HCT116 (cell line): ENCODE measurements at regions not wholly inside any gene's neighbourhood (a gene's known extent, or its start where the extent isn't known, plus 50 kb on each side); places are given as distances from the start of the nearest gene placed in this dataset.

Experiments used
- ATAC-seq: fragments of 200-7000 bp; cut with Tn5 transposase; 2 replicates; pipeline ENCODE4 v1.9.1; 2020; ENCODE audit warnings: mild to moderate bottlenecking, moderate library complexity
- BruUV-seq: library from RNA; stranded (reverse); fragments of 400-500 nt; replicated peaks from 2 replicates; lab custom pipeline; 2021; lab: Mats Ljungman, UMichigan
- CTCF ChIA-PET: fragments of 300-600 bp; sonication (Branson Sonifier 250); formaldehyde crosslinking; loops from one replicate; lab custom pipeline; 2021; ENCODE audit warnings: antibody characterized with exemption; lab: Charles Lee
- POLR2A ChIA-PET: fragments of 300-600, 350-600 bp; sonication (Branson Sonifier 250); formaldehyde crosslinking; loops from one replicate; lab custom pipeline; 2021; ENCODE audit warnings: antibody characterized with exemption; lab: Charles Lee
- RAD21 ChIA-PET, 2 experiments: fragments of 300-600 bp; sonication (Branson Sonifier 250); formaldehyde crosslinking; loops; one replicate each; lab custom pipeline; 2023; ENCODE audit warnings: low total read pairs in 2 of 2; ENCODE audit not compliant: uncharacterized antibody in 2 of 2, unreplicated experiment in 2 of 2, low non-redundant PET in 1 of 2; lab: Charles Lee
- DNase-seq: peaks from one replicate; pipeline ENCODE4 v3.0.0-alpha.2; 2010; ENCODE audit warnings: low read depth, low spot score
- H2AFZ ChIP-seq: fragments of 200-600 bp; shearing (Covaris generic), sonication (generic); 2 replicates; pipeline ENCODE4 v1.6.1; 2017; ENCODE audit warnings: low read depth, mixed run types, mixed read lengths, antibody characterized with exemption, low read length; ENCODE audit not compliant: poor library complexity, severe bottlenecking
- H3K27ac ChIP-seq: 2 replicates; pipeline ENCODE4 v1.5.1; 2012; ENCODE audit warnings: low read depth, low read length
- H3K27me3 ChIP-seq: fragments of 200-600 bp; sonication (generic); 2 replicates; pipeline ENCODE4 v1.6.1; 2016; ENCODE audit warnings: mixed run types, low read length, mixed read lengths; ENCODE audit not compliant: insufficient read depth
- H3K36me3 ChIP-seq, 2 experiments: fragments of 200-500 bp in 1 of 2; fragments of 200-600 bp in 1 of 2; sonication (Bioruptor generic) in 1 of 2; sonication (generic) in 1 of 2; 2 replicates each; pipeline versions ENCODE4 v1.5.1 to v1.6.1; 2014 to 2016; ENCODE audit warnings: low read length in 2 of 2, inconsistent platforms in 1 of 2, mixed read lengths in 1 of 2, mixed run types in 1 of 2; ENCODE audit not compliant: insufficient read depth in 2 of 2, control insufficient read depth in 1 of 2
- H3K4me1 ChIP-seq, 2 experiments: fragments of 200-600 bp in 1 of 2; sonication (generic) in 1 of 2; 2 replicates each; pipeline versions ENCODE4 v1.5.1 to v1.6.1; 2012 to 2017; ENCODE audit warnings: low read length in 2 of 2, inconsistent platforms in 1 of 2, mild to moderate bottlenecking in 1 of 2, mixed read lengths in 1 of 2, mixed run types in 1 of 2, moderate library complexity in 1 of 2; ENCODE audit not compliant: insufficient read depth in 2 of 2, control insufficient read depth in 1 of 2
- H3K4me2 ChIP-seq: fragments of 200-600 bp; sonication (generic); 2 replicates; pipeline ENCODE4 v1.6.1; 2017; ENCODE audit warnings: mixed run types, low read length, mixed read lengths
- H3K4me3 ChIP-seq, 2 experiments: fragments of 200-600 bp in 1 of 2; sonication (generic) in 1 of 2; replicated peaks in 1 of 2; 2 replicates each; pipeline ENCODE4 v1.5.1; 2011 to 2016; ENCODE audit warnings: low read length in 2 of 2, control low read depth in 1 of 2, low read depth in 1 of 2, mild to moderate bottlenecking in 1 of 2, mixed read lengths in 1 of 2, mixed run types in 1 of 2
- H3K79me2 ChIP-seq: fragments of 200-600 bp; sonication (generic); 2 replicates; pipeline ENCODE4 v1.6.1; 2017; ENCODE audit warnings: mild to moderate bottlenecking, mixed run types, low read length, moderate library complexity, mixed read lengths; ENCODE audit not compliant: insufficient read depth
- H3K9ac ChIP-seq: fragments of 200-600 bp; sonication (generic); 2 replicates; pipeline ENCODE4 v1.6.1; 2016; ENCODE audit warnings: low read length, mixed read lengths
- H3K9me2 ChIP-seq: fragments of 200-600 bp; sonication (generic), shearing (Covaris generic); 2 replicates; pipeline ENCODE4 v1.6.1; 2017; ENCODE audit warnings: mixed run types, mild to moderate bottlenecking, moderate library complexity; ENCODE audit not compliant: insufficient read depth
- H3K9me3 ChIP-seq, 2 experiments: fragments of 200-500 bp in 1 of 2; fragments of 200-600 bp in 1 of 2; sonication (Bioruptor generic) in 1 of 2; sonication (generic) in 1 of 2; 2 replicates each; pipeline ENCODE4 v1.6.1; 2014 to 2017; ENCODE audit warnings: low read length in 2 of 2, mixed read lengths in 2 of 2, inconsistent platforms in 1 of 2, low read depth in 1 of 2, mild to moderate bottlenecking in 1 of 2, mixed run types in 1 of 2, moderate library complexity in 1 of 2; ENCODE audit not compliant: control insufficient read depth in 1 of 2, insufficient read depth in 1 of 2
- H4K20me1 ChIP-seq: fragments of 200-600 bp; sonication (generic), shearing (Covaris generic); 2 replicates; pipeline ENCODE4 v1.6.1; 2017; ENCODE audit warnings: mixed run types, mild to moderate bottlenecking, moderate library complexity; ENCODE audit not compliant: insufficient read depth
- ATF3 ChIP-seq: IDR thresholded peaks from 2 replicates; pipeline ENCODE4 v1.6.1; 2012
- CBX3 ChIP-seq: IDR thresholded peaks from 2 replicates; pipeline ENCODE4 v1.6.1; 2012; ENCODE audit warnings: low read depth
- CTCF ChIP-seq, 3 experiments: fragments of 200-600 bp in 1 of 3; sonication (generic) in 1 of 3; IDR thresholded peaks in 2 of 3; conservative IDR thresholded peaks in 1 of 3; 2 replicates each; pipeline ENCODE4 v1.5.1; 2012 to 2017; ENCODE audit warnings: low read depth in 2 of 3, low read length in 2 of 3, antibody characterized with exemption in 1 of 3, borderline replicate concordance in 1 of 3, control low read depth in 1 of 3, mild to moderate bottlenecking in 1 of 3, mixed read lengths in 1 of 3, mixed run types in 1 of 3, moderate library complexity in 1 of 3; ENCODE audit not compliant: insufficient read depth in 1 of 3
- ELF1 ChIP-seq: IDR thresholded peaks from 2 replicates; pipeline ENCODE4 v1.6.1; 2012; ENCODE audit warnings: low read depth, borderline replicate concordance
- EZH2 ChIP-seq: fragments of 200-600 bp; sonication (generic); IDR thresholded peaks from 2 replicates; pipeline ENCODE4 v1.6.1; 2017; ENCODE audit warnings: antibody characterized with exemption, mixed run types
- EZH2phosphoT487 ChIP-seq: fragments of 200-600 bp; IDR thresholded peaks from 2 replicates; pipeline ENCODE4 v1.6.1; 2018; ENCODE audit warnings: antibody characterized with exemption, borderline replicate concordance
- FOSL1 ChIP-seq: IDR thresholded peaks from 2 replicates; pipeline ENCODE4 v1.6.1; 2012; ENCODE audit warnings: low read depth
- JUND ChIP-seq: IDR thresholded peaks from 2 replicates; pipeline ENCODE4 v1.6.1; 2012
- POLR2AphosphoS5 ChIP-seq: IDR thresholded peaks from 2 replicates; pipeline ENCODE4 v1.6.1; 2011; ENCODE audit warnings: mild to moderate bottlenecking, low read depth, low read length, moderate library complexity
- RAD21 ChIP-seq: IDR thresholded peaks from 2 replicates; pipeline ENCODE4 v1.6.1; 2012; ENCODE audit warnings: low read depth, mild to moderate bottlenecking
- REST ChIP-seq: IDR thresholded peaks from 2 replicates; pipeline ENCODE4 v1.6.1; 2012; ENCODE audit warnings: low read depth
- YY1 ChIP-seq: IDR thresholded peaks from 2 replicates; pipeline ENCODE4 v1.6.1; 2011; ENCODE audit warnings: low read length, low read depth, moderate library complexity, mild to moderate bottlenecking; ENCODE audit not compliant: insufficient replicate concordance; ENCODE audit errors: extremely low read depth
- ZBTB33 ChIP-seq: IDR thresholded peaks from 2 replicates; pipeline ENCODE4 v1.6.1; 2011; ENCODE audit warnings: mild to moderate bottlenecking, low read length, moderate library complexity; ENCODE audit not compliant: insufficient replicate concordance; ENCODE audit errors: extremely low read depth
- ZFX ChIP-seq: fragments of 450-650 bp; IDR thresholded peaks from 2 replicates; pipeline ENCODE4 v1.6.1; 2017
- ZNF274 ChIP-seq: fragments of 200-500 bp; sonication (Bioruptor generic); IDR thresholded peaks from 2 replicates; pipeline ENCODE4 v1.6.1; 2014; ENCODE audit warnings: mild to moderate bottlenecking, low read depth, low read length, inconsistent platforms
- intact Hi-C: fragments of 100-400 bp; cut with micrococcal nuclease; formaldehyde crosslinking; loops from 2 replicates; pipeline ENCODE4 v1.10.0; 2022
- TF ChIP-seq, protein P1 (sequence below): IDR thresholded peaks from 2 replicates; pipeline ENCODE4 v1.6.1; 2012

- Histone ChIP-seq H3K4me3 (no peak overlapping the region), H3K79me2 (no peaks in the 10 kb centered on the region), H3K9ac (no peak overlapping the region), H3K4me1 (no peaks in the 10 kb centered on the region), H4K20me1 (no peaks in the 10 kb centered on the region), H3K36me3 (no peaks in the 10 kb centered on the region), H3K4me2 (no peak overlapping the region), H3K27me3 (no peaks in the 10 kb centered on the region), H3K9me2 (no peaks in the 10 kb centered on the region), H3K27ac (no peak overlapping the region), H3K9me3 (no peaks in the 10 kb centered on the region), H2AFZ (no peak overlapping the region)
- no TSS peak for BruUV-seq
- ChIA-PET CTCF (no interaction called here), POLR2A (no interaction called here), RAD21 (no interaction called here)
- DNase-seq, result no peak
- no peak for ATAC-seq
- TF ChIP-seq ELF1 (no peak), ZNF274 (no peak), JUND (no peak), RAD21 (no peak), CTCF (IDR thresholded peaks at IDR 0.05 in 2 of 3, conservative IDR thresholded peaks at IDR 0.05 in 1 of 3; ENCODE audit: borderline replicate concordance in 1 of 3, insufficient read depth in 1 of 3, low read depth in 2 of 3, low read length in 2 of 3) (no peak), YY1 (no peak), REST (no peak), ZFX (no peak), ZBTB33 (no peak), FOSL1 (no peak), CBX3 (no peak), ATF3 (no peak), POLR2AphosphoS5 (no peak), EZH2 (no peak), EZH2phosphoT487 (no peak)
- TF ChIP-seq, protein P1, sequence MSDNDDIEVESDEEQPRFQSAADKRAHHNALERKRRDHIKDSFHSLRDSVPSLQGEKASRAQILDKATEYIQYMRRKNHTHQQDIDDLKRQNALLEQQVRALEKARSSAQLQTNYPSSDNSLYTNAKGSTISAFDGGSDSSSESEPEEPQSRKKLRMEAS, result no peak
- intact Hi-C loops, result no loop called here
Observed at GRCh38 chr22:27639248-27640086, 162.1 kb downstream of the MN1 start.
